Posterior vena cava (tissue), 2 donors: ENCODE measurements at regions not wholly inside any gene's neighbourhood (a gene's known extent, or its start where the extent isn't known, plus 50 kb on each side); places are given as distances from the start of the nearest gene placed in this dataset.
A peak's percentile ranks its signal among the peaks of the same experiment; 100 is the strongest.
"Not testable (repeated sequence)": the region's sequence is repeated elsewhere in the genome, so short reads cannot be mapped to it uniquely, and the experiment has no call there.

Source experiments
- DNase-seq: peaks from one replicate; pipeline ENCODE4 v3.0.0-alpha.2; 2020; ENCODE audit warnings: low spot score
- intact Hi-C, 2 donors: fragments of 100-400 bp; cut with DNase I; formaldehyde crosslinking; loops; one replicate each; pipeline versions ENCODE4 v1.14.1 to v1.14.2; 2022 to 2023
- donor health status: DM: yes; HTN: yes; CAD: no.
- donor health status: DM: yes; HTN: yes; CAD: no.

DNA sequence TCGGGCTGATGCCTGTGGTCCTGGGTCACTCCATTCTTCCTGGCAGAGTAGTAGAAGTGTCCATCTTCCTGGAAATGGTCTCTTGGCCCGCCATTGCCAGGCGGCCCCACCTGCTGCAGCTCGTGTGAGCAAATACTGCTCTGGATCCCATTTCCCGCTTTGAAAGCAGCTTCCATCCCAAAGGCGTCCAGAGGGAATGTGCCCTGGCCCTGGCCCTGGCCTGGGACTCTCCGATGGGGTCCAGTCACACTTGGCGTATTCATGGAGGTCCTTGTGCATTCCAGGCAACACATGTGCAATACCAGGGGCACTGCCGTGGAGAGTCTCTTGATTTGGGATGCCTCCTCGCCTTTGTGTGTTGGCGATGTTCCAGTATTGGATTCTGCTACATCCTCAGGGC is 111.1 kb downstream of the SNRPN start:
- intact Hi-C loops, result no loop called here
- DNase-seq, result peak; percentile 53

DNA sequence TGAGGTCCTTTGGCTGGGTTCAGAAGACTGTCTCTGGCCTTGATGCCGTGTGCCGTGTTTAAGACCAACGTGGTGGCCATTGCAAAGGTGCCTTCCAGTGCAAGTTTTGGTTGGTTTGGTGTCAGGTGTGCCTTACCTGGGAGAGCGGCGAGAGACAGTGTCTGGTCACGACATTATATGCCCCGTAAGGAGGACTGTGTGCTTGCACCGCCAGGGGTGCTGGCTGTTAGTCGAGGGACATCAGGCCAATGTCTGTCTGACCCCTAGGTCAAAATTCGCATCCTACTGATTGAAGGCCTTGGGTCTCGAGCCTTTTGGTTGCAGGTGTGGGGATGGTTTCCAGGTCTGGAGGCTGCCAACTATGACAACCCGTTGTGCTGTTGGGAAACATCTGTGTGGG is 111.9 kb downstream of the SNRPN start:
- intact Hi-C loops, result no loop called here
- peak; percentile 42 for DNase-seq

DNA sequence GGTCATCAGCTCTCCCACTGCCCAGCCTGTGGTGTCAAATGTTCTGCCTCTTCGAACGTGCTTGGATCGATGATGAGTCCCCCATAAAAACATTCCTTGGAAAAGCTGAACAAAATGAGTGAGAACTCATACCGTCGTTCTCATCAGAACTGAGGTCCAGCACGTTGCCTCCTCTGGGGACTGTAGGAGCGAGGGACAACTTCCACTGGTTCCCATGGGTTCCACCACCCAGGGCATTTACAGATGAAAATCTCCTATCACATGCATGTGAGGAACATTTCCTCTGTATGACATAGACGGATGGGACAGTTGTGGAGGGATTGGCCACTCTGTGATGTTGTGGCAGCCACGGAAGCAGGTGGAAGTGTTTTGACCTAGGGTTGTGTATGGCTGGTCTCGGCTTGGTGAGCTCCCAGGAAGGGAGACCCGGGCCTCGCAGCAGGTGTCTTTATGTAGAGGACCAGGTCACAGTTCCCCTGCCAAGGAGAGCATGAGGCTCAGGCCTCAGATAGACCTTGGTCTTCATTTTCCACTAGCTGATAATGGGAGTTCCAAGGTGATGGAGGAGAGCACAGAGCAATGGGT is 113.0 kb downstream of the SNRPN start:
- DNase-seq, result no peak
- intact Hi-C loops, result no loop called here

DNA sequence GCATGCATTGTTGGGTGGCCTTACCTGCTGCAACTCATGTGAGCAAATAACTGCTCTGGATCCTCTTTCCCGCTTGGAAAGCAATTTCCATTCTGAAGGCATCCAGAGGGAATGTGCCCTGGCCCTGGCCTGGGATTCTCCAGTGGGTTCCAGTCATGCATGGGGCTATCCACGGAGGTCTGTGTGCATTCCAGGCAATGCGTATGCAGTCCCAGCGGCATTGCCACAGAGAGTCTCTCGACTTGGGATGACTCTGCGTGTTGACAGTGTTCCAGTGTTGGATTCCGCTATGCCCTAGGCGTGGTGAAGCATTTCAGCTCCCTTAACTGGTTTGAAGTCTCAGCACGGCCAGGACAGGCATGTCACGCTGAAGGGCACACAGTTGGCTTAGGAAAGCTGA is 113.9 kb downstream of the SNRPN start:
- intact Hi-C loops, result no loop called here
- peak; percentile 57 for DNase-seq

DNA sequence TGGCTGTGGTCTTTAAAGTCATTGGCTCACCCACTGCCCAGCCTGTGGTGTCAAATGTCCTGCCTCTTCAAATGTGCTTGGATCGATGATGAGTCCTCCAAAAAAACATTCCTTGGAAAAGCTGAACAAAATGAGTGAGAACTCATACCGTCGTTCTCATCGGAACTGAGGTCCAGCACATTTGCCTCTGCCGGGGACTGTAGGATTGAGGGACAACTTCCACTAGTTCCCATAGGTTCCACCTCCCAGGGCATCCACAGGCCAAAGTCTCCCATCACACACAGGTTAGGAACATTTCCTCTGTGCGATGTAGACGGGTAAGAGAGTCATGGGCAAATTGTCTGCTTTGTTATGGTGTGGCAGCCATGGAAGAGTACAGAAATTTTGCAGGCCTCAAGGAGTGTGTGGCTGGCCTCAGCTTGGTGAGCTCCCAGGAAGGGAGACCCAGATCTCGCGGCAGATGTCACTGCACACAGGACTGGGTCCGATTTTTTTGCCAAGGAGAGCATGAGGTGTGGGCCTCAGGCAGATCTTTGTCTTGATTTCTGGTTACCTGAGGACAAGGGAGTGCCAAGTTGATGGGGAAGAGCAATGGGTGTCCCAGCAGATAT is 115.7 kb downstream of the SNRPN start:
- intact Hi-C loops, result no loop called here
- no peak for DNase-seq

DNA sequence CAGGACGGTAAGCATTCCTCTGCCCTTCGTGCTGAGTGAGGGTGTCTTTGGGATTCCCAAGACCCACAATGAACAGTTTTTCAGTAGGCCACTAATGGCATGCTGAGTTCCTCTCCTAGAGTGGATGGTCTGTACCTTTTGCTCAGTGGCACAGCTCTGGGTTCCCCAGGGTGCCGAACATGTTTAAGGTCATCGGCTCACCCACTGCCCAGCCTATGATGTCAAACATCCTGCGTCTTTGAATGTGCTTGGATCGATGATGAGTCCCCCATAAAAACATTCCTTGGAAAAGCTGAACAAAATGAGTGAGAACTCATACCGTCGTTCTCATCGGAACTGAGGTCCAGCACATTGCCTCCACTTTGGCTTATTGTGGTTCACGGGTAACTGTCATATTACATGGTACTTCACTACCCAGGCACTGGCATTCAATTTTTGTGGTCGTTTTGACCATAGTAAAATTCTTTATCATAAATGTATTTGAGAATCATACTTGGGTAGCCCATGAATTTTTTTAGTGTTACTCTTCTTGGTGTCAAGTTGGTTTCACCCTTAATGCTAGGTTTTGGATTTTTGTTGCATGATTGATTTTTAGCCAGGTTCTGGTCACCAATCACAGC is 118.2 kb downstream of the SNRPN start:
- intact Hi-C loops, result loop anchor here in 1 of 2 donors (1.0 kb wide), 1 partner anchor 18 kb away; no protein-coding TSS in a partner anchor

DNA sequence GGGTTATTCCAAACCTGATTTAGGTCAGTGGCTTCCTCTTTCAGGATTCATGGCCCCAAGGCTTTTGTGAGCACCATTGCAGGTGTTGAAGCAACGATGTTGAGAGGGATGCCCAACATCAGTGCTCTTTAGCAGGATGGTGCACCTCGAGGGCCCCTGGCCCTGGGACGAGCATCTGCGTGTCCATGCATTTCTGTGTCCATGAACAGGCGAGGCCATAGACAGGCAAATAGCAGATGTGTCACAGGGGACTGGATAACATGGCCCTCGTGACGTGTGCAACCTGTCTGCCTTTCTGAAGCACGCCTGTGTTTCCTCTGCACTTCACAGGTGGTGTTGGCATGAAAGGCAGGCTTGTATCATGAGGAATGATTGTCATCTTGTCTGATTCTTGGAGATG is 132.3 kb downstream of the SNRPN start:
- DNase-seq, result no peak
- intact Hi-C loops, result loop anchor here in 1 of 2 donors (10.0 kb wide), 1 partner anchor 108 kb away; no protein-coding TSS in a partner anchor

More for the DNA sequence above, 118.2 kb downstream of the SNRPN start:
- no peak for DNase-seq

DNA sequence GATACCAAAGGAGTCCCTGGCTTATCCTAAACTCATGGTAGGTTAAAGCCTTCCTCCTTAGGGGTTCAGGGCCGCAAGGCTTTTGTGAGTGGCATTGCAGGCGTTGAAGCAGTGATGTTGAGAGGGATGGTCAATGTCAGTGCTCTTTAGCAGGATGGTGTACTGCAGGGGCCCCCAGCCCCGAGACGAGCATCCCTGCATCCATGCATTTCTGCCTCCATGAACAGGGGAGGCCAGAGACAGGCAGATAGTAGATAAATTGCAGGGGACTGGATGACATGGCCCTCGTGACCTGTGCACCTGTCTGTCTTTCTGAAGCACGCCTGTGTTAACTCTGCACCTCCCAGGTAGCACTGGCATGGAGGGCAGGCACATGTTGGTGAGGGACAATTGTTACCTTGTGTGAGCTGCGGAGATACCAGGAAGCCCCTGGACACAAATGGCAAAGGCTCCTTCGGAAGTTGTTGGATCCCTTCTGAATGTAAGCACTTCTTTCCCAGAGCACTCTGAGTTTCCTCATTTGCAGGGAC is 133.5 kb downstream of the SNRPN start:
- DNase-seq, result no peak
- intact Hi-C loops, result loop anchor here in 1 of 2 donors (10.0 kb wide), 1 partner anchor 106 kb away; no protein-coding TSS in a partner anchor

DNA sequence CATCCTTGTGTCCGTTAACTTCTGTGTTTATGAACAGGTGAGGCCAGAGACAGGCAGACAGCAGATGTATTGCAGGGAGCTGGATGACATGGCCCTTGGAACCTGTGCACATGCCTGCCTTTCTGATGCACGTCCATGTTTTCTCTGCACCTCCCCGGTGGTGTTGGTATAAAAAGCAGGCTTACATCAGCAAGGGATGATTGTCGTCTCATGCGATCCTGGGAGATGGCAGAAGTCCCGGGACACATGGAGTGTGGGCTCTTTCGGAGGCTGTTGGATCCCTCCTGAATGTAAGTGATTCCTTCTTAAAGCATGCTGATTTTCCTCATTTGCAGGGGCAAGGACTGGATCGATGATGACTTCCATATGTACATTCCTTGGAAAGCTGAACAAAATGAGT is 134.8 kb downstream of the SNRPN start:
- DNase-seq, result no peak
- intact Hi-C loops, result loop anchor here in 1 of 2 donors (10.0 kb wide), 1 partner anchor 105 kb away; no protein-coding TSS in a partner anchor

DNA sequence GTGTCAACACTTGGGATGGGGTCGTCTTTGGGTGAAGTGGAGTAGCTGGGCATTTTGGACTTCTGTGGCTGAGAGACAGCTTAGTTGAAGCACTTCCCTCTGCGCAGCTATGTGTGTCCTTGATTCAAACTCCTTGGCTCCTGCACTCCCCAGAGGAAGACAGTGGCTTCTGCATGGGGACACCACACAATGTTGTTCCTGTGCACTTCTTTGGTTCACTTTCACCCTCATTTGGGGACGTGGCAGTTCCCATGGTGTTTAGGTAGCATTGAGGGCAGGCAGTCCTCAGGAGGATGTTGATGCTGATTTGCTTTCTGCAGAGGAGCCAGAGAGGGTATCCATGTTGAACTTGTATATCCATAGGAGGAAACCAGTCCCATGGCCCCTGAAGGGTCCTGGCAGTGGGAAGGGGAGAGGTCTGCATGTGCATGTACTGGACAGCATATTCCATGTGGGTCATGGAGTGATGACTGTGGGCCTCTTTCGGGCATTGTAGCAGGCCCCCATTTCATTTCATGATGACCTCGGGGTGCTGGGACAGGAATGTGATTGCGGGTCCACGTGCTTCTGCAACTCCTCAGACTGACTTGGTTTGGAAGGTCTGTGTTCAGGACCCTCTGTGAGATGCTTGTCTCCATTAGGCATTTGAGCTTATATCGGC is 135.4 kb downstream of the SNRPN start:
- intact Hi-C loops, result loop anchor here in 1 of 2 donors (10.0 kb wide), 1 partner anchor 325 kb away; no protein-coding TSS in a partner anchor
- DNase-seq, result no peak

DNA sequence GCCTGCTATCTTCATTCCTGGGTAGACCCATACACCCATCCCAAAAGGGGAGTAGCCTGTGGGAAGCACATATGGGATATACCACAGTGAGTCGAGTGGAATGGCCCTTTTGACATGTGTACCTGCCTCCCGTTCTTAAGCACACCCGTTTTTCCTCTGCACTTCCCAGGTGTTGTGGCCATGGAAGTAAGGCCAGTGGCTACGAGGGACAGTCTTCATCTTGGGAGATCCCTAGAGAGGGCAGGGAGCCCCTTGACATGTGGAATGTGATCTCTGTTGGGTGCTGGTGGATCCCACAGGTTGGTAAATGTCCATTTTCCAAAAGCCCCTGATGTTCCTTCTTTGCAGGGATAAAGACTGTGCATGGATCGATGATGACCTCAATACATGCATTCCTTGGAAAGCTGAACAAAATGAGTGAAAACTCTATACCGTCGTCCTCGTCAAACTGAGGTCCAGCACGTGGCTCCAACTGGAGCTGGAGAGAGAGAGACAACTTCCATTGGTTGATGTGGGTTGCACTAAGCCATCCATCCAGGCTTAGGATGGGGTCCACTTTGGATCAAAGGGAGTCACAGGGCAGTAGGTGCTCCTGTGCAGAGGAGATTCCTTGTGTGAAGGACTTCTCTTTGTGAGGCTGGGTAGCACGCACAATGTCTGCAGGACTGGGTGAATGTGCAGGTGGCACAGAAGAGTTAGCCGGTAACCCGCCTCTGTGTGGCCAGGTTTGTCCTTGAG is 136.8 kb downstream of the SNRPN start:
- intact Hi-C loops, result loop anchor here in 1 of 2 donors (1.0 to 10.0 kb wide), 2 partner anchors 19 to 327 kb away; no protein-coding TSS in a partner anchor
- no peak for DNase-seq

DNA sequence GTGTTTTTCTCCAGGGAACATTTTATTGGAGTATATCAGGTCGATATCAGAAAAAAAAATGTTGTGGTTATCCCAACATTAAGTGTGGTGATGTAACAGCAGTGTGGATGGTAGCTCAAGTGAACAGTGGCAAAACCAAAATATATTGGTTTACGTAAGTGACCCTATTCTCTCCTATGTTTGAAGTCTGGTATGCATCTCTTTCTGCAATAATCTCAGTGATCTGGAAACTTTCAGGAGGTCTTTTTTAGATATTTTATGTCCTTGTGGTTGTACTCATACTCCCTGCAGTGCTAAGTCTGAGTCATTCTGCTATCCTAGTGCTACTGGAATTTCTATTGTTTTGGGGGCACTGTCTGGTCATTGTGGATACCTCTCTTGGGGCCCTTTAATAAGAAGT is 137.9 kb downstream of the SNRPN start:
- intact Hi-C loops, result loop anchor here in 1 of 2 donors (10.0 kb wide), 1 partner anchor 328 kb away; no protein-coding TSS in a partner anchor
- no peak for DNase-seq

DNA sequence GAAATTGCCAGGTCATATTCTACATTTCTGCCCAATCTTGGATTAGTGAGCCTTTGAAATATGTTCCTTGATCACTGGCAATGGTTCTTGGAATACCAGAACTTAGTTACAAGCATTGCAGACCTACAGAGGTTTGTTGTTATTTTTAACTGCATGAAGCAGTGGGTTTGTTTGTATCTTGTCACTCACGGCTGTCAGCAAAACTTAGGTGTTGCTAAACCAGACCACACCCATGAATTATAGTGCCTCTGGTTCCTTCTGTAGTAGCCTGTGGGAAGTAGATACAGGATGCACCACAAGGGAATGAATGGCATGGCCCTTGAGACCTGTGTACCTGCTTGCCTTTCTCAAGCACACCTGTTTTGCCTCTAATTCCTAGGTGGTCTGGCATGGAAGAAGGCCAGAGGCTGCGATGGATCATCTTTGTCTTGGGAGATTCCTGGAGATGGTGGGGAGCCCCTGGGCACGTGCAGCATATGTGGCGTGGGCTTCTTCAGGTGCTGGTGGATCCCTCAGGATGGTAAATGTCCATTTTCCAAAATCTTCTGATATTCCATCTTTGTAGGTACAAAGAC is 138.8 kb downstream of the SNRPN start:
- intact Hi-C loops, result loop anchor here in 1 of 2 donors (10.0 kb wide), 1 partner anchor 329 kb away; no protein-coding TSS in a partner anchor
- DNase-seq, result no peak

DNA sequence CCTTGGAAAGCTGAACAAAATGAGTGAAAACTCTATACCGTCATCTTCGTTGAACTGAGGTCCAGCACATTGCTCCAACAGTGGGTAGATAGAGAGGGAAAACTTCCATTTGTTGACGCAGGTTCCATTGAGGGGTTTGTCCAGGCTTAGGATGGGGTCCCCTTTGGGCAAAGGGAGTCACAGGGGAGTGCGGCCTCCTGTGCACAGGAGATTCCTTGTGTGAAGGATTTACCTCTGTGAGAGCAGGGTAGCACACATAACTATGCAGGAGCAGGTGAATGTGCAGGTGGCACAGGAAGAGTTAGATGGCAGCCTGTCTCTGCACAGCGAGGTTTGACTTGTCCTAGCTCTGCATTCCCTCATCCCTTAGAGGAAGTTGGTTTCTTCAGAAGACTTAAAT is 139.3 kb downstream of the SNRPN start:
- no peak for DNase-seq
- intact Hi-C loops, result loop anchor here in 1 of 2 donors (10.0 kb wide), 1 partner anchor 329 kb away; no protein-coding TSS in a partner anchor

DNA sequence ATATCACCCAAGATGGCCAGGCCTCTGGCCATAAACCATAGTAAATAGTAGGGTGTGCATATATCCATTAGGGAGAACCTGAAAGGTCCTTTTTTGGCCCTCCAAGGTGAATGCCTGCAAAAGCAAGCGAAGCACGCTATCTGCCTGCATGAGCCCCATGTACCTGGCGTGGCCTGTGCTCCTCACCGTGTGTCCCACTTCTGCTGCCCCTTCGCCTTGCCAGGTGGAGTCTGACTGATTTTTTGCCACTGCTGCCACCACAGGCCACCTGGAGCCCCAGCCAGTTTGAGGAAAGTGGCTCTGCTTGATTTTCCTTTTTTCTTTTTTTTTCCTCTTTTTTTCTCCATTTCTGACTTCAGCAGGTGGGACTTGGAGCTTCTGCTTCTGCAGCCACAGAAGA is 139.7 kb downstream of the SNRPN start:
- DNase-seq, result no peak
- intact Hi-C loops, result loop anchor here in 1 of 2 donors (10.0 kb wide), 1 partner anchor 330 kb away; no protein-coding TSS in a partner anchor

DNA sequence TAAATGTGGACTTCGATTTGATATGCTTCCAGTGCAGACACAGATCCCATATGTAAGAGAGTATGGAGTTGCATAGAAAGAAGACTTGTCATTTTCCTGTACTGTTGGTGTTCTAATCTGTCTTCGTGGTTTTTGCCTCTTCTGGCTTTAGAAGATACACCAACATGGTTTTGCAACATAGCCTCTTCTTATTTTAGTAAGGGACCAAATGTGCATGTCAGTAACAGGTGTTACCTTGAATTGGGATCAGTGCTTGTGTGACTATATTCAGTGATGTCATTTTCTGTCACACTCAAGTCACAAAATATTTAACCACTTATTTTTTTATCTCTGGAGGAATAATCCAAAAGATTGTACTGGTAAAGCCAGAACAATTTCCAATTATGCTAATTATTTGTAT is 140.4 kb downstream of the SNRPN start:
- intact Hi-C loops, result loop anchor here in 1 of 2 donors (10.0 kb wide), 1 partner anchor 330 kb away; no protein-coding TSS in a partner anchor
- no peak for DNase-seq

DNA sequence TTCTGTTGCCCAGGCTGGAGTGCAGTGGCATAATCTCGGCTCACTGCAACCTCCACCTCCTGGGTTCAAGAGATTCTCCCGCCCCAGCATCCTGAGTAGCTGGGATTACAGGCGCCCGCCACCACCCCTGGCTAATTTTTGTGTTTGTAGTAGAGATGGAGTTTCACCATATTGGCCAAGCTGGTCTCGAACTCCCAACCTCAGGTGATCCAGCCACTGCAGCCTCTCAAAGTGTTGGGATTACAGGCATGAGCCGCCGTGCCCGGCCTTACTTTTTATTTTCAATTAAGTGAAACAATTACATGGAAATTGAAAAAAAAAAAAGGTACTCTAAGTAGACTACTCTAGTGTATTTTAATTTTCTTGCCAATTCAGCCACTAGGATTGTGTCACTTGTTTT is 145.2 kb downstream of the SNRPN start:
- intact Hi-C loops, result loop anchor here in 1 of 2 donors (10.0 kb wide), 1 partner anchor 335 kb away; no protein-coding TSS in a partner anchor
- DNase-seq, result not testable (repeated sequence)

DNA sequence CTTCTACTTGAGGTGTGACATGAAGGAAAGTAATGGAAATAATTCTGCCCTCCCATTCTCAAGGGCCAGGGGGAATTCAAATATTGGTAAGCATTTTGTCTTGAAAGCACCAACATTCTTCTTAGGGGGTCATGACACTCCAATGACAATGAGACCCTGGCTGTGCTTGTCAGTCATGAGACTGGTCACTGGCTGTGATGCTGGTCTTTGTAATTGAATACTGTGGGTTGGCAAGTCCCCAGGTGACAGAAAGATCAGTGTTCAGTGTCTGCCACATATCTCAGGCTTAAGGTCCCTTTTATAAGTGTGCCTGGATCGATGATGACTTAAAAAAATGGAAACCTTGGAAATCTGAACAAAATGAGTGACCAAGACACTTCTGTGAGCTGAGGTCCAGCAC is 151.4 kb downstream of the SNRPN start:
- intact Hi-C loops, result no loop called here
- no peak for DNase-seq
